H1 (cell line): ENCODE measurements at regions not wholly inside any gene's neighbourhood (a gene's known extent, or its start where the extent isn't known, plus 50 kb on each side); places are given as distances from the start of the nearest gene placed in this dataset.

Experiments
- CHD1 ChIP-seq: IDR thresholded peaks from 2 replicates; pipeline ENCODE4 v1.6.1; 2012; ENCODE audit warnings: low read depth, low read length, improper control_type of control experiment
- TF ChIP-seq, protein P1 (sequence below): IDR thresholded peaks from 2 replicates; pipeline ENCODE4 v1.6.1; 2012; ENCODE audit warnings: low read length, inconsistent platforms

DNA sequence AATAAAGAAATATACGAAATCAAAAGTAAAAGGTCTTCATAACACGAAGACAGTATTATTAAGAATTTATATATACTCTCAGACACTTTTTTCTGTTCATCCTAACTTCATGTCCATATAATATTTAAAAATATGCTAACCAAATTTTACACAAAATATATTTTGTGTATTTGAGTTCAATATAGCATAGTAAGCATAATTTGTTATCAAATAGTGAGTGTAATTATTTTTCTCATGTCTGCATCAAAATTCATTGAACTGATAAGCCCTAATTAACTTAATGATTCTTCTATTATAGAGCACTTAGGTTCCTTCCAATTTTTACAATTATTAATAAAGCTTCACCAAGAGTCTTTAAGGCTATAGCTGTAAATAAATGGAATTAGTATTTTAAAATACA lies 99.7 kb upstream of the SYT1 start (continued):
- TF ChIP-seq CHD1, result no peak
- TF ChIP-seq, protein P1, sequence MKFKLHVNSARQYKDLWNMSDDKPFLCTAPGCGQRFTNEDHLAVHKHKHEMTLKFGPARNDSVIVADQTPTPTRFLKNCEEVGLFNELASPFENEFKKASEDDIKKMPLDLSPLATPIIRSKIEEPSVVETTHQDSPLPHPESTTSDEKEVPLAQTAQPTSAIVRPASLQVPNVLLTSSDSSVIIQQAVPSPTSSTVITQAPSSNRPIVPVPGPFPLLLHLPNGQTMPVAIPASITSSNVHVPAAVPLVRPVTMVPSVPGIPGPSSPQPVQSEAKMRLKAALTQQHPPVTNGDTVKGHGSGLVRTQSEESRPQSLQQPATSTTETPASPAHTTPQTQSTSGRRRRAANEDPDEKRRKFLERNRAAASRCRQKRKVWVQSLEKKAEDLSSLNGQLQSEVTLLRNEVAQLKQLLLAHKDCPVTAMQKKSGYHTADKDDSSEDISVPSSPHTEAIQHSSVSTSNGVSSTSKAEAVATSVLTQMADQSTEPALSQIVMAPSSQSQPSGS, result no peak
